Activated naive CD4-positive, alpha-beta T cell treated with anti-CD3 and anti-CD28 coated beads, Interleukin-2, amount 10 ng/mL, durations not matched to agents 7 days and 5 days (primary cell): ENCODE measurements at regions not wholly inside any gene's neighbourhood (a gene's known extent, or its start where the extent isn't known, plus 50 kb on each side); places are given as distances from the start of the nearest gene placed in this dataset.
"Not testable (repeated sequence)": the region's sequence is repeated elsewhere in the genome, so short reads cannot be mapped to it uniquely, and the experiment has no call there.

Experiments used
- CTCF ChIA-PET: fragments of 350-600 bp; sonication (Branson Sonifier 250); formaldehyde crosslinking; loops from one replicate; lab custom pipeline; 2021; ENCODE audit warnings: antibody characterized with exemption; lab: Charles Lee
- DNase-seq: peaks from one replicate; pipeline ENCODE4 v3.0.0-alpha.2; 2020
- H3K27ac Mint-ChIP-seq: one replicate; pipeline ENCODE4 v1.8.0; 2021; ENCODE audit warnings: mild to moderate bottlenecking, moderate library complexity, mixed read lengths
- H3K27me3 Mint-ChIP-seq: one replicate; pipeline ENCODE4 v1.8.0; 2021; ENCODE audit warnings: mild to moderate bottlenecking, mixed read lengths
- H3K36me3 Mint-ChIP-seq: one replicate; pipeline ENCODE4 v1.8.0; 2021; ENCODE audit warnings: mixed read lengths
- H3K4me1 Mint-ChIP-seq: one replicate; pipeline ENCODE4 v1.8.0; 2021; ENCODE audit warnings: mixed read lengths
- H3K4me3 Mint-ChIP-seq: one replicate; pipeline ENCODE4 v1.8.0; 2021; ENCODE audit warnings: mild to moderate bottlenecking, moderate library complexity, mixed read lengths
- H3K9me3 Mint-ChIP-seq: one replicate; pipeline ENCODE4 v1.8.0; 2021; ENCODE audit warnings: mixed read lengths

- no peaks in the 10 kb centered on the region for H3K36me3 Mint-ChIP-seq
- H3K4me3 Mint-ChIP-seq = no peak overlapping the region
- H3K9me3 Mint-ChIP-seq = peaks cover 6% of the 10 kb centered on the region
- no peak overlapping the region for H3K27ac Mint-ChIP-seq
- H3K4me1 Mint-ChIP-seq = no peaks in the 10 kb centered on the region
- CTCF ChIA-PET = no interaction called here
- no peak for DNase-seq
- no peaks in the 10 kb centered on the region for H3K27me3 Mint-ChIP-seq
Measured at GRCh38 chr4:103308248-103308561, 110.1 kb upstream of the CENPE start.

- CTCF ChIA-PET = no interaction called here
- Mint-ChIP-seq H3K27me3 (no peaks in the 10 kb centered on the region), H3K4me1 (no peaks in the 10 kb centered on the region), H3K27ac (no peak overlapping the region), H3K9me3 (peaks cover 6% of the 10 kb centered on the region), H3K4me3 (no peak overlapping the region), H3K36me3 (no peaks in the 10 kb centered on the region)
- no peak for DNase-seq
Measured at GRCh38 chr4:103307453-103308247, 109.5 kb upstream of the CENPE start.

- Mint-ChIP-seq H3K4me3 (no peak overlapping the region), H3K36me3 (no peaks in the 10 kb centered on the region), H3K4me1 (no peaks in the 10 kb centered on the region), H3K27me3 (no peaks in the 10 kb centered on the region), H3K9me3 (peaks cover 6% of the 10 kb centered on the region), H3K27ac (no peak overlapping the region)
- CTCF ChIA-PET = interaction anchor here (0.5 kb wide), 1 partner anchor 70 kb away, joined by 3 read pairs; no protein-coding TSS in a partner anchor
- DNase-seq = no peak
Measured at GRCh38 chr4:103306870-103307375, 108.8 kb upstream of the CENPE start.

GRCh38 chr4:103305355-103305754, 107.2 kb upstream of the CENPE start:
- no peak overlapping the region for H3K4me3 Mint-ChIP-seq
- DNase-seq = no peak
- no peaks in the 10 kb centered on the region for H3K4me1 Mint-ChIP-seq
- H3K9me3 Mint-ChIP-seq = peaks cover 4% of the 10 kb centered on the region
- H3K27me3 Mint-ChIP-seq = no peaks in the 10 kb centered on the region
- no peaks in the 10 kb centered on the region for H3K36me3 Mint-ChIP-seq
- CTCF ChIA-PET = no interaction called here
- H3K27ac Mint-ChIP-seq = no peak overlapping the region

GRCh38 chr4:103303011-103303410, 104.9 kb upstream of the CENPE start:
- Mint-ChIP-seq H3K9me3 (no peaks in the 10 kb centered on the region), H3K4me3 (no peak overlapping the region), H3K27me3 (no peaks in the 10 kb centered on the region), H3K4me1 (no peaks in the 10 kb centered on the region), H3K27ac (no peak overlapping the region), H3K36me3 (no peaks in the 10 kb centered on the region)
- DNase-seq = no peak
- CTCF ChIA-PET = no interaction called here

GRCh38 chr4:103292959-103293358, 94.8 kb upstream of the CENPE start:
- H3K4me1 Mint-ChIP-seq = no peaks in the 10 kb centered on the region
- H3K9me3 Mint-ChIP-seq = no peaks in the 10 kb centered on the region
- H3K27ac Mint-ChIP-seq = no peak overlapping the region
- H3K4me3 Mint-ChIP-seq = no peak overlapping the region
- DNase-seq = no peak
- CTCF ChIA-PET = no interaction called here
- H3K27me3 Mint-ChIP-seq = no peaks in the 10 kb centered on the region
- H3K36me3 Mint-ChIP-seq = no peaks in the 10 kb centered on the region

- no peaks in the 10 kb centered on the region for H3K27me3 Mint-ChIP-seq
- H3K36me3 Mint-ChIP-seq = no peaks in the 10 kb centered on the region
- H3K9me3 Mint-ChIP-seq = no peaks in the 10 kb centered on the region
- H3K27ac Mint-ChIP-seq = no peak overlapping the region
- H3K4me3 Mint-ChIP-seq = no peak overlapping the region
- DNase-seq = no peak
- no peaks in the 10 kb centered on the region for H3K4me1 Mint-ChIP-seq
- CTCF ChIA-PET = no interaction called here
Measured at GRCh38 chr4:103292373-103292772, 94.2 kb upstream of the CENPE start.

- Mint-ChIP-seq H3K9me3 (no peaks in the 10 kb centered on the region), H3K4me1 (no peaks in the 10 kb centered on the region)
- CTCF ChIA-PET = interaction anchor here (1.4 kb wide), 1 partner anchor 11 kb away, joined by 3 read pairs; no protein-coding TSS in a partner anchor
Measured at GRCh38 chr4:103289186-103289585, 91.0 kb upstream of the CENPE start.

GRCh38 chr4:103272174-103272573, 74.0 kb upstream of the CENPE start:
- H3K4me1 Mint-ChIP-seq = no peaks in the 10 kb centered on the region
- H3K4me3 Mint-ChIP-seq = no peak overlapping the region
- H3K27me3 Mint-ChIP-seq = no peaks in the 10 kb centered on the region
- DNase-seq = no peak
- no peak overlapping the region for H3K27ac Mint-ChIP-seq
- no peaks in the 10 kb centered on the region for H3K9me3 Mint-ChIP-seq
- H3K36me3 Mint-ChIP-seq = no peaks in the 10 kb centered on the region
- CTCF ChIA-PET = no interaction called here

More at GRCh38 chr4:103289186-103289585, 91.0 kb upstream of the CENPE start:
- Mint-ChIP-seq H3K36me3 (no peaks in the 10 kb centered on the region), H3K27me3 (no peaks in the 10 kb centered on the region), H3K27ac (no peak overlapping the region), H3K4me3 (no peak overlapping the region)
- DNase-seq = no peak

- no peak for DNase-seq
- Mint-ChIP-seq H3K36me3 (no peaks in the 10 kb centered on the region), H3K27ac (no peak overlapping the region), H3K4me3 (no peak overlapping the region), H3K9me3 (no peaks in the 10 kb centered on the region), H3K27me3 (no peaks in the 10 kb centered on the region), H3K4me1 (no peaks in the 10 kb centered on the region)
- CTCF ChIA-PET = no interaction called here
Measured at GRCh38 chr4:103268746-103269145, 70.6 kb upstream of the CENPE start.

- no peak overlapping the region for H3K4me3 Mint-ChIP-seq
Measured at GRCh38 chr4:103264905-103265304, 66.8 kb upstream of the CENPE start.

GRCh38 chr4:103256068-103256467, 57.9 kb upstream of the CENPE start:
- CTCF ChIA-PET, DNase-seq, H3K27me3 Mint-ChIP-seq, H3K36me3 Mint-ChIP-seq, H3K27ac Mint-ChIP-seq, H3K4me1 Mint-ChIP-seq, H3K4me3 Mint-ChIP-seq, H3K9me3 Mint-ChIP-seq: not testable (repeated sequence)

More at GRCh38 chr4:103264905-103265304, 66.8 kb upstream of the CENPE start:
- CTCF ChIA-PET = no interaction called here
- H3K4me1 Mint-ChIP-seq = no peaks in the 10 kb centered on the region
- H3K9me3 Mint-ChIP-seq = no peaks in the 10 kb centered on the region
- H3K27me3 Mint-ChIP-seq = no peaks in the 10 kb centered on the region
- no peak for DNase-seq
- H3K27ac Mint-ChIP-seq = no peak overlapping the region
- H3K36me3 Mint-ChIP-seq = no peaks in the 10 kb centered on the region
